Natural killer cell (primary cell): ENCODE measurements at regions not wholly inside any gene's neighbourhood (a gene's known extent, or its start where the extent isn't known, plus 50 kb on each side); places are given as distances from the start of the nearest gene placed in this dataset.

Source experiments
- ATAC-seq, 3 donors: fragments of 150-1000 bp in 2 of 3; fragments of 200-7000 bp in 1 of 3; cut with Tn5 transposase; 1 replicate in 1 of 3; 2 replicates in 2 of 3; pipeline ENCODE4 v1.10.0; 2021; ENCODE audit warnings: mild to moderate bottlenecking in 2 of 3, moderate library complexity in 2 of 3
- DNase-seq, 2 donors: peaks; one replicate each; pipeline versions ENCODE4 v3.0.0 to v3.0.0-alpha.2; 2013 to 2021; ENCODE audit warnings: mixed read lengths in 1 of 2
- H3K27ac ChIP-seq: one replicate; pipeline ENCODE4 v1.5.1; 2013; ENCODE audit warnings: mild to moderate bottlenecking, low read length
- H3K27me3 ChIP-seq: one replicate; pipeline ENCODE4 v1.6.1; 2013; ENCODE audit warnings: low read length; ENCODE audit not compliant: control insufficient read depth, insufficient read depth
- H3K36me3 ChIP-seq: one replicate; pipeline ENCODE4 v1.6.1; 2013; ENCODE audit warnings: low read length; ENCODE audit not compliant: control insufficient read depth, insufficient read depth
- H3K4me1 ChIP-seq: one replicate; pipeline ENCODE4 v1.6.1; 2013; ENCODE audit warnings: low read length; ENCODE audit not compliant: control insufficient read depth, insufficient read depth
- H3K4me3 ChIP-seq: one replicate; pipeline ENCODE4 v1.5.1; 2013; ENCODE audit warnings: low read length
- H3K9me3 ChIP-seq: one replicate; pipeline ENCODE4 v1.6.1; 2013; ENCODE audit warnings: low read length; ENCODE audit not compliant: control insufficient read depth, insufficient read depth
- H3K27ac Mint-ChIP-seq, 2 donors: one replicate each; pipeline ENCODE4 v1.8.0; 2022; ENCODE audit warnings: mild to moderate bottlenecking in 2 of 2, mixed read lengths in 2 of 2, moderate library complexity in 1 of 2
- H3K27me3 Mint-ChIP-seq, 2 donors: one replicate each; pipeline ENCODE4 v1.8.0; 2022; ENCODE audit warnings: low read depth in 2 of 2, mixed read lengths in 2 of 2
- H3K36me3 Mint-ChIP-seq: one replicate; pipeline ENCODE4 v1.8.0; 2022; ENCODE audit warnings: mixed read lengths
- H3K4me1 Mint-ChIP-seq, 2 donors: one replicate each; pipeline ENCODE4 v1.8.0; 2022; ENCODE audit warnings: mixed read lengths in 2 of 2
- H3K4me3 Mint-ChIP-seq: one replicate; pipeline ENCODE4 v1.8.0; 2022; ENCODE audit warnings: mild to moderate bottlenecking, moderate library complexity, mixed read lengths
- H3K9me3 Mint-ChIP-seq, 2 donors: one replicate each; pipeline ENCODE4 v1.8.0; 2022; ENCODE audit warnings: mixed read lengths in 2 of 2
- CTCF ChIP-seq: fragments of 200-600 bp; IDR thresholded peaks from one replicate; pipeline ENCODE4 v1.8.0; 2022; ENCODE audit warnings: antibody characterized with exemption
- WGBS: methylation state at CpG from one replicate; pipeline ENCODE4 v1.1.7; 2013; ENCODE audit warnings: missing lambda C conversion rate; ENCODE audit not compliant: insufficient coverage; 5-methylcytosine and 5-hydroxymethylcytosine counted together
- intact Hi-C: fragments of 100-400 bp; cut with micrococcal nuclease; formaldehyde crosslinking; loops from one replicate; pipeline ENCODE4 v1.14.2; 2022

GRCh38 chr4:189815404-189816192, 125.1 kb upstream of the FRG1 start:
- H3K36me3 ChIP-seq: no peaks in the 10 kb centered on the region
- Mint-ChIP-seq H3K36me3 (no peaks in the 10 kb centered on the region), H3K4me3 (no peak overlapping the region), H3K27ac (no peak overlapping the region), H3K27me3 (peaks cover 0 to 5% of the 10 kb centered on the region in 2 donors), H3K4me1 (no peaks in the 10 kb centered on the region), H3K9me3 (peaks cover 4 to 5% of the 10 kb centered on the region in 2 donors)
- no peak for TF ChIP-seq CTCF
- H3K9me3 ChIP-seq: no peaks in the 10 kb centered on the region
- DNase-seq (no peak), ATAC-seq (no peak)
- H3K4me3 ChIP-seq: no peak overlapping the region
- no peaks in the 10 kb centered on the region for H3K4me1 ChIP-seq
- no peaks in the 10 kb centered on the region for H3K27me3 ChIP-seq
- 94% methylated on average over 2 of the region's 4 CpGs for WGBS
- H3K27ac ChIP-seq: no peak overlapping the region
- intact Hi-C loops: no loop called here

- Histone ChIP-seq H3K27ac (no peak overlapping the region), H3K9me3 (no peaks in the 10 kb centered on the region), H3K36me3 (no peaks in the 10 kb centered on the region), H3K27me3 (no peaks in the 10 kb centered on the region), H3K4me3 (no peak overlapping the region), H3K4me1 (no peaks in the 10 kb centered on the region)
- intact Hi-C loops: no loop called here
- DNase-seq: no peak
- Mint-ChIP-seq H3K4me1 (no peaks in the 10 kb centered on the region), H3K36me3 (no peaks in the 10 kb centered on the region), H3K9me3 (no peaks in the 10 kb centered on the region), H3K27ac (no peak overlapping the region), H3K4me3 (no peak overlapping the region), H3K27me3 (no peaks in the 10 kb centered on the region)
- no peak for ATAC-seq
- no peak for TF ChIP-seq CTCF
- 90% methylated on average over 3 of the region's 3 CpGs for WGBS
These were observed 118.3 kb upstream of the FRG1 start for GRCh38 chr4:189822326-189822725.

GRCh38 chr4:189823591-189823990, 117.1 kb upstream of the FRG1 start:
- no peak for DNase-seq
- Histone ChIP-seq H3K4me1 (no peaks in the 10 kb centered on the region), H3K4me3 (no peak overlapping the region), H3K9me3 (no peaks in the 10 kb centered on the region), H3K36me3 (no peaks in the 10 kb centered on the region), H3K27ac (no peak overlapping the region), H3K27me3 (no peaks in the 10 kb centered on the region)
- no peak overlapping the region for H3K4me3 Mint-ChIP-seq
- ATAC-seq: no peak
- H3K36me3 Mint-ChIP-seq: no peaks in the 10 kb centered on the region
- no peaks in the 10 kb centered on the region for H3K9me3 Mint-ChIP-seq
- 76% methylated on average over 1 of the region's 3 CpGs for WGBS
- no peak overlapping the region for H3K27ac Mint-ChIP-seq
- H3K4me1 Mint-ChIP-seq: no peaks in the 10 kb centered on the region
- no peak for TF ChIP-seq CTCF
- intact Hi-C loops: no loop called here
- no peaks in the 10 kb centered on the region for H3K27me3 Mint-ChIP-seq

DNA sequence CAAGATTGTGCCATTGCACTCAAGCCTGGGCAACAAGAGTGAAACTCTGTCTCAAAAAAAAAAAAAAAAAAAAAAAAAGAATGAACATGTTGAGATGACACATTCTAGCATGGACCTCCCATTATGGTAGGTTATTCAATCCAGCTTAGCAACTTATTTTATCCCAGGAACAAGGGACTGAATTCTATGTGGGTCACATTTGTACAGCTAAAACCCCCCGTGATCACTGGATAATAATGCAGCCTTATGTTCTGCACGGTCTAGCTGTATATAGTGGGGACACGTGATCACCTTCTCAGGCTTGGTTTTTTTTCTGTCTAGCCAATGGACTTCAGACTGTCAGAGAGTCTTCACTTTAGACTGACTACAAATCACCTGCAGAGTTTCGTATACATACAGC, 115.2 kb upstream of the FRG1 start:
- no peak overlapping the region for H3K27ac ChIP-seq
- Mint-ChIP-seq H3K27me3 (no peaks in the 10 kb centered on the region), H3K9me3 (peaks cover 0 to 4% of the 10 kb centered on the region in 2 donors), H3K36me3 (no peaks in the 10 kb centered on the region), H3K4me1 (no peaks in the 10 kb centered on the region), H3K27ac (no peak overlapping the region), H3K4me3 (no peak overlapping the region)
- WGBS: 97% methylated on average over 4 of the region's 4 CpGs
- H3K4me1 ChIP-seq: no peaks in the 10 kb centered on the region
- no peaks in the 10 kb centered on the region for H3K36me3 ChIP-seq
- no peaks in the 10 kb centered on the region for H3K27me3 ChIP-seq
- no peaks in the 10 kb centered on the region for H3K9me3 ChIP-seq
- ATAC-seq: no peak
- intact Hi-C loops: no loop called here
- no peak for TF ChIP-seq CTCF
- no peak for DNase-seq
- no peak overlapping the region for H3K4me3 ChIP-seq
